Right lobe of liver (tissue), 4 donors: ENCODE measurements at regions not wholly inside any gene's neighbourhood (a gene's known extent, or its start where the extent isn't known, plus 50 kb on each side); places are given as distances from the start of the nearest gene placed in this dataset.

ENCODE experiments used
- POLR2A ChIP-seq: fragments of 450-650 bp; IDR thresholded peaks from one replicate; pipeline ENCODE4 v1.6.1; 2017; ENCODE audit warnings: antibody characterized with exemption, mild to moderate bottlenecking
- TF ChIP-seq, protein P1 (sequence below), 4 donors: fragments of 200-600 bp in 3 of 4; fragments of 450-650 bp in 1 of 4; IDR thresholded peaks; one replicate each; pipeline versions ENCODE4 v1.5.1 to v1.8.0; 2016 to 2022; ENCODE audit warnings: antibody characterized with exemption in 4 of 4, mild to moderate bottlenecking in 2 of 4
- donor health status: DM: no; HTN: no; CAD: no.
- donor health status: DM: no; HTN: no; CAD: no.
- donor health status: DM: no; HTN: yes; CAD: no.

DNA sequence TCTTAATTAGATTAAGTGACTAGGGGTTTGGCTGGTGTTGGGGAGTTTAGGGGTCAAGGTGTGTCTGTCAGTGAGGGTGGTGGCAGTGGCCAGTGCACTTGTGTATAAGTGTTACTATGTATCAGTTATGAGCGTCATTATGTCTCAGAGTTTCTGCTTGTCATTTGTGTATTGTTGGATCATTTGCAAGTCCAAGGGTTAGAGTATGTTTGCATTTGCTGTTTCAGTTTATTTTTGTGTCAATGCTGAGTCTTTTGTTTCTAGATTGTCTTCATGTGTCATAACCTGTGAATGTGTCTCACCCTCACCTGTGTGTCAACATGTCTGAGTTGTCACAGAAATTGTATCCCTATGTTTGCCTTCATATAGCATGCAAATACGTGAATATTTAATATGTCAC is 97.5 kb upstream of the PAX2 start:
- no peak for TF ChIP-seq POLR2A
- TF ChIP-seq, protein P1, sequence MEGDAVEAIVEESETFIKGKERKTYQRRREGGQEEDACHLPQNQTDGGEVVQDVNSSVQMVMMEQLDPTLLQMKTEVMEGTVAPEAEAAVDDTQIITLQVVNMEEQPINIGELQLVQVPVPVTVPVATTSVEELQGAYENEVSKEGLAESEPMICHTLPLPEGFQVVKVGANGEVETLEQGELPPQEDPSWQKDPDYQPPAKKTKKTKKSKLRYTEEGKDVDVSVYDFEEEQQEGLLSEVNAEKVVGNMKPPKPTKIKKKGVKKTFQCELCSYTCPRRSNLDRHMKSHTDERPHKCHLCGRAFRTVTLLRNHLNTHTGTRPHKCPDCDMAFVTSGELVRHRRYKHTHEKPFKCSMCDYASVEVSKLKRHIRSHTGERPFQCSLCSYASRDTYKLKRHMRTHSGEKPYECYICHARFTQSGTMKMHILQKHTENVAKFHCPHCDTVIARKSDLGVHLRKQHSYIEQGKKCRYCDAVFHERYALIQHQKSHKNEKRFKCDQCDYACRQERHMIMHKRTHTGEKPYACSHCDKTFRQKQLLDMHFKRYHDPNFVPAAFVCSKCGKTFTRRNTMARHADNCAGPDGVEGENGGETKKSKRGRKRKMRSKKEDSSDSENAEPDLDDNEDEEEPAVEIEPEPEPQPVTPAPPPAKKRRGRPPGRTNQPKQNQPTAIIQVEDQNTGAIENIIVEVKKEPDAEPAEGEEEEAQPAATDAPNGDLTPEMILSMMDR (IDR thresholded peaks at IDR 0.05): no peak
